HFF-Myc (cell line): ENCODE measurements at regions not wholly inside any gene's neighbourhood (a gene's known extent, or its start where the extent isn't known, plus 50 kb on each side); places are given as distances from the start of the nearest gene placed in this dataset.

Experiments
- DNase-seq: peaks from one replicate; pipeline ENCODE4 v3.0.0-alpha.2; 2011; ENCODE audit warnings: low read depth; ENCODE audit errors: extremely low read depth
- H3K4me3 ChIP-seq: replicated peaks from 2 replicates; pipeline ENCODE4 v1.5.1; 2011; ENCODE audit warnings: low read depth, mild to moderate bottlenecking, control low read depth, low read length
- CTCF ChIP-seq: IDR thresholded peaks from 2 replicates; pipeline ENCODE4 v1.5.1; 2012; ENCODE audit warnings: mild to moderate bottlenecking, low read depth, low read length, control low read depth; ENCODE audit errors: missing control alignments

GRCh38 chr1:232278925-232279324 lies 351.0 kb downstream of the SIPA1L2 start:
- DNase-seq: no peak
- TF ChIP-seq CTCF: no peak
- H3K4me3 ChIP-seq: no peak overlapping the region

- H3K4me3 ChIP-seq: no peak overlapping the region
These were observed 353.3 kb downstream of the SIPA1L2 start for GRCh38 chr1:232276651-232277050.

GRCh38 chr1:232274999-232275710 lies 354.8 kb downstream of the SIPA1L2 start:
- no peak for TF ChIP-seq CTCF
- H3K4me3 ChIP-seq: no peak overlapping the region
- no peak for DNase-seq

More at GRCh38 chr1:232276651-232277050, 353.3 kb downstream of the SIPA1L2 start:
- TF ChIP-seq CTCF: no peak
- DNase-seq: no peak

DNA sequence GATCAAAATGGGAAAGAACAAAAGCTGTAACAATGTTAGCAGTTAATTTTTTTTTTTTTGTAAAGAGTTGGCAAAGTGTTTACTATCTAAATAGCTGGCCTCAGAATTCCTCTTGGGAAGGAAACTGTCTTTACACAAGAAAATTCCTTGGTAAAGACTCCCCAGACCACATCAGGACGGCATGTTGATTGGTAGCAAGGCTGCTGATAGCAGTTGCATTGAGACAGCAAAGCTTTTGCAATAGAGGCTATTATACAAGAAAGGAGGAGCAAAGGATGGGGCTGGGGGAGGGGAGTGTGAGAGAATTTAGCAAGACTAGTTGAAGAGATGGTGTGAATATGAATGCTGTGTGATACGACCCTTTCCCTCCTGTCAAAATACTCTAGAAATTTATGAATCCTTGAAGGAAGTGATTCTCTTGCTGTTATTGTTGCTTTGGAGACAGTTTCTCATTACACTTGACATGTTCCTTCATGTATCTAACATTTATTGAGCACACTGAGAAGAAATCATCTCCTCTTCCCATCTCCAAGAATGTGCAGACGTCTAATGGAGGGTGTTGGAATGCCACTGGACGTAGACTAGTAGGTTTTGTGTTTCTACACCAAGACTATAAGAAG lies 355.6 kb downstream of the SIPA1L2 start:
- no peak for DNase-seq
- TF ChIP-seq CTCF: no peak
- H3K4me3 ChIP-seq: no peak overlapping the region

DNA sequence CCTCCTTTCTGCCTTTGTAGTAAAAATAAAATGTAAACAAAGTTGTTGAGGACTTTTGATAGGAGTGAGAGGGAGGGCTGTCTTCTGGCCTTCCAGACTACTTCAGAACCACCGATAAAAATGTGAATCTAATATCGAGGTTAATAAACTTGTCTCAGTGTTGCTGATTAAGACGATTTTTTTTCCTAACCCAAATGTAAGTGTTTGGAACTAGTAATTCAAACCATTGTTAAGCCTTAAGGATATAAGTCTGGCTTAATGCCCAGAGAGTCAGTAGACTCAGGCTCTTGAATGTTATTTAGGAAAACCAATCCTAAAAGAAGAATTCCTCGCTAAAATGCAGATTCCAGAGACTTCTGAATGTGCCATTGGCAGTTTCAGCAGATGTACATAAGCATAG lies 356.9 kb downstream of the SIPA1L2 start:
- TF ChIP-seq CTCF: no peak
- H3K4me3 ChIP-seq: no peak overlapping the region
- no peak for DNase-seq

- no peak overlapping the region for H3K4me3 ChIP-seq
- TF ChIP-seq CTCF: no peak
- peak; percentile 5 for DNase-seq
These were observed 357.8 kb downstream of the SIPA1L2 start for GRCh38 chr1:232271991-232272589.
